Esophagus squamous epithelium (tissue), 5 donors: ENCODE measurements at regions not wholly inside any gene's neighbourhood (a gene's known extent, or its start where the extent isn't known, plus 50 kb on each side); places are given as distances from the start of the nearest gene placed in this dataset.

ENCODE experiments used
- DNase-seq: peaks from one replicate; lab custom pipeline; 2025; lab: John Stamatoyannopoulos, UW
- H3K27ac ChIP-seq, 4 donors: fragments of 200-600 bp; sonication (generic); one replicate each; pipeline ENCODE4 v1.5.1; 2016 to 2019; ENCODE audit warnings: mild to moderate bottlenecking in 1 of 4
- H3K27me3 ChIP-seq, 4 donors: fragments of 200-600 bp; sonication (generic); 1 replicate in 3 of 4; 2 replicates in 1 of 4; pipeline versions ENCODE4 v1.5.1 to v1.6.0; 2017 to 2021; ENCODE audit warnings: antibody characterized with exemption in 1 of 4
- H3K36me3 ChIP-seq, 3 donors: fragments of 200-600 bp; sonication (generic); one replicate each; pipeline ENCODE4 v1.5.1; 2016 to 2019
- H3K4me1 ChIP-seq, 3 donors: fragments of 200-600 bp; sonication (generic); one replicate each; pipeline ENCODE4 v1.5.1; 2017 to 2019
- H3K4me3 ChIP-seq, 4 donors: fragments of 200-600 bp; sonication (generic); 1 replicate in 3 of 4; 2 replicates in 1 of 4; pipeline ENCODE4 v1.5.1; 2016 to 2019; ENCODE audit warnings: mild to moderate bottlenecking in 2 of 4, moderate library complexity in 1 of 4
- H3K9me3 ChIP-seq, 3 donors: fragments of 200-600 bp; sonication (generic); one replicate each; pipeline ENCODE4 v1.5.1; 2016 to 2019
- POLR2A ChIP-seq, 4 donors: fragments of 450-650 bp; IDR thresholded peaks; one replicate each; pipeline ENCODE4 v1.6.1; 2017; ENCODE audit warnings: antibody characterized with exemption in 4 of 4, mild to moderate bottlenecking in 4 of 4, moderate library complexity in 3 of 4
- WGBS, 2 donors: methylation state at CpG; one replicate each; pipeline ENCODE4 v1.1.5; 2018; 5-methylcytosine and 5-hydroxymethylcytosine counted together
- intact Hi-C: fragments of 100-400 bp; cut with DNase I; formaldehyde crosslinking; loops from one replicate; pipeline ENCODE4 v1.15.0; 2022
- TF ChIP-seq, protein P1 (sequence below), 6 experiments: fragments of 450-650 bp in 4 of 6; fragments of 200-600 bp in 2 of 6; sonication (generic) in 2 of 6; IDR thresholded peaks; one replicate each; pipeline ENCODE4 v1.5.1; 2016 to 2019; ENCODE audit warnings: antibody characterized with exemption in 6 of 6, mild to moderate bottlenecking in 4 of 6, moderate library complexity in 4 of 6
- donor health status: DM: yes; HTN: yes; CAD: no.

- Histone ChIP-seq H3K4me1 (no peaks in the 10 kb centered on the region), H3K36me3 (no peaks in the 10 kb centered on the region), H3K27me3 (no peaks in the 10 kb centered on the region), H3K27ac (no peak overlapping the region), H3K4me3 (no peak overlapping the region), H3K9me3 (no peaks in the 10 kb centered on the region)
- WGBS, 2 donors: 54 to 60% methylated on average over 4 of the region's 4 CpGs
- no peak for DNase-seq
- TF ChIP-seq, protein P1, sequence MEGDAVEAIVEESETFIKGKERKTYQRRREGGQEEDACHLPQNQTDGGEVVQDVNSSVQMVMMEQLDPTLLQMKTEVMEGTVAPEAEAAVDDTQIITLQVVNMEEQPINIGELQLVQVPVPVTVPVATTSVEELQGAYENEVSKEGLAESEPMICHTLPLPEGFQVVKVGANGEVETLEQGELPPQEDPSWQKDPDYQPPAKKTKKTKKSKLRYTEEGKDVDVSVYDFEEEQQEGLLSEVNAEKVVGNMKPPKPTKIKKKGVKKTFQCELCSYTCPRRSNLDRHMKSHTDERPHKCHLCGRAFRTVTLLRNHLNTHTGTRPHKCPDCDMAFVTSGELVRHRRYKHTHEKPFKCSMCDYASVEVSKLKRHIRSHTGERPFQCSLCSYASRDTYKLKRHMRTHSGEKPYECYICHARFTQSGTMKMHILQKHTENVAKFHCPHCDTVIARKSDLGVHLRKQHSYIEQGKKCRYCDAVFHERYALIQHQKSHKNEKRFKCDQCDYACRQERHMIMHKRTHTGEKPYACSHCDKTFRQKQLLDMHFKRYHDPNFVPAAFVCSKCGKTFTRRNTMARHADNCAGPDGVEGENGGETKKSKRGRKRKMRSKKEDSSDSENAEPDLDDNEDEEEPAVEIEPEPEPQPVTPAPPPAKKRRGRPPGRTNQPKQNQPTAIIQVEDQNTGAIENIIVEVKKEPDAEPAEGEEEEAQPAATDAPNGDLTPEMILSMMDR (IDR thresholded peaks at IDR 0.05): no peak
- TF ChIP-seq POLR2A (IDR thresholded peaks at IDR 0.05): no peak
- intact Hi-C loops: no loop called here
Observed at GRCh38 chr9:78932849-78933627, 636.1 kb downstream of the PSAT1 start.

GRCh38 chr9:78934880-78935279 is 636.9 kb upstream of the TLE4 start:
- intact Hi-C loops: no loop called here
- H3K4me3 ChIP-seq: no peak overlapping the region
- TF ChIP-seq, protein P1 (IDR thresholded peaks at IDR 0.05): no peak
- no peak for TF ChIP-seq POLR2A (IDR thresholded peaks at IDR 0.05)

GRCh38 chr9:78938821-78939220 is 632.9 kb upstream of the TLE4 start:
- Histone ChIP-seq H3K27me3 (no peaks in the 10 kb centered on the region), H3K4me3 (no peak overlapping the region), H3K36me3 (no peaks in the 10 kb centered on the region), H3K27ac (no peak overlapping the region), H3K9me3 (no peaks in the 10 kb centered on the region), H3K4me1 (no peaks in the 10 kb centered on the region)
- WGBS, 2 donors: 76 to 85% methylated on average over 4 of the region's 4 CpGs
- no peak for TF ChIP-seq POLR2A (IDR thresholded peaks at IDR 0.05)
- TF ChIP-seq, protein P1 (IDR thresholded peaks at IDR 0.05): no peak
- no peak for DNase-seq
- intact Hi-C loops: no loop called here

More at GRCh38 chr9:78934880-78935279, 636.9 kb upstream of the TLE4 start:
- H3K9me3 ChIP-seq: no peaks in the 10 kb centered on the region
- DNase-seq: no peak
- WGBS, 2 donors: 89 to 92% methylated on average over 1 of the region's 1 CpG
- H3K27me3 ChIP-seq: no peaks in the 10 kb centered on the region
- no peaks in the 10 kb centered on the region for H3K36me3 ChIP-seq
- no peak overlapping the region for H3K27ac ChIP-seq
- H3K4me1 ChIP-seq: no peaks in the 10 kb centered on the region

- DNase-seq: no peak
- intact Hi-C loops: no loop called here
- H3K27me3 ChIP-seq: no peaks in the 10 kb centered on the region
- WGBS, 2 donors: 53% methylated on average over 6 of the region's 6 CpGs
- H3K4me1 ChIP-seq: no peaks in the 10 kb centered on the region
- no peak overlapping the region for H3K27ac ChIP-seq
- H3K9me3 ChIP-seq: no peaks in the 10 kb centered on the region
- H3K4me3 ChIP-seq: no peak overlapping the region
- no peaks in the 10 kb centered on the region for H3K36me3 ChIP-seq
- no peak for TF ChIP-seq POLR2A (IDR thresholded peaks at IDR 0.05)
- TF ChIP-seq, protein P1 (IDR thresholded peaks at IDR 0.05): no peak
Observed at GRCh38 chr9:78939311-78940065, 632.3 kb upstream of the TLE4 start.
